CD4-positive, alpha-beta T cell treated with Interleukin-15 for 1 hour (primary cell): ENCODE measurements at regions not wholly inside any gene's neighbourhood (a gene's known extent, or its start where the extent isn't known, plus 50 kb on each side); places are given as distances from the start of the nearest gene placed in this dataset.

Experiments
- DNase-seq: peaks from one replicate; pipeline ENCODE4 v3.0.0-alpha.2; 2020

GRCh38 chr1:218584418-218585155 lies 239.5 kb downstream of the TGFB2 start:
- DNase-seq = no peak

- DNase-seq = no peak
These were observed 240.5 kb downstream of the TGFB2 start for GRCh38 chr1:218585511-218586184.

GRCh38 chr1:218587900-218588299 lies 242.8 kb downstream of the TGFB2 start:
- no peak for DNase-seq

- DNase-seq = no peak
These were observed 243.5 kb downstream of the TGFB2 start for GRCh38 chr1:218588540-218589172.

GRCh38 chr1:218589487-218589886 lies 244.4 kb downstream of the TGFB2 start:
- no peak for DNase-seq

- DNase-seq = no peak
These were observed 246.8 kb downstream of the TGFB2 start for GRCh38 chr1:218591966-218592365.

GRCh38 chr1:218592688-218593087 lies 247.6 kb downstream of the TGFB2 start:
- no peak for DNase-seq

- DNase-seq = no peak
These were observed 255.8 kb downstream of the TGFB2 start for GRCh38 chr1:218600968-218601367.

- DNase-seq = no peak
These were observed 259.1 kb downstream of the TGFB2 start for GRCh38 chr1:218604217-218604616.

- no peak for DNase-seq
These were observed 266.9 kb downstream of the TGFB2 start for GRCh38 chr1:218611916-218612585.

- no peak for DNase-seq
These were observed 268.0 kb downstream of the TGFB2 start for GRCh38 chr1:218613105-218613504.

GRCh38 chr1:218614031-218614430 lies 268.9 kb downstream of the TGFB2 start:
- no peak for DNase-seq

GRCh38 chr1:218616681-218617080 lies 271.5 kb downstream of the TGFB2 start:
- no peak for DNase-seq

GRCh38 chr1:218617986-218618385 lies 272.9 kb downstream of the TGFB2 start:
- DNase-seq = no peak

GRCh38 chr1:218620956-218621355 lies 275.8 kb downstream of the TGFB2 start:
- no peak for DNase-seq

- no peak for DNase-seq
These were observed 278.9 kb downstream of the TGFB2 start for GRCh38 chr1:218624052-218624451.

GRCh38 chr1:218625393-218625792 lies 280.3 kb downstream of the TGFB2 start:
- no peak for DNase-seq

GRCh38 chr1:218633238-218633988 lies 288.3 kb downstream of the TGFB2 start:
- DNase-seq = no peak

- no peak for DNase-seq
These were observed 289.1 kb downstream of the TGFB2 start for GRCh38 chr1:218634212-218634611.

- no peak for DNase-seq
These were observed 291.4 kb downstream of the TGFB2 start for GRCh38 chr1:218636548-218636947.

GRCh38 chr1:218640173-218640572 lies 295.0 kb downstream of the TGFB2 start:
- no peak for DNase-seq

- no peak for DNase-seq
These were observed 297.2 kb downstream of the TGFB2 start for GRCh38 chr1:218642033-218642948.
